OCI-LY7 (cell line): ENCODE measurements at regions not wholly inside any gene's neighbourhood (a gene's known extent, or its start where the extent isn't known, plus 50 kb on each side); places are given as distances from the start of the nearest gene placed in this dataset.

ENCODE experiments used
- BruUV-seq: library from RNA; stranded (reverse); fragments of 400-500 nt; replicated peaks from 2 replicates; lab custom pipeline; 2021; lab: Mats Ljungman, UMichigan
- CTCF ChIA-PET: fragments of 300-600 bp; sonication (Branson Sonifier 250); formaldehyde crosslinking; loops from one replicate; lab custom pipeline; 2022; ENCODE audit warnings: antibody characterized with exemption; ENCODE audit not compliant: unreplicated experiment; lab: Charles Lee
- POLR2A ChIA-PET: fragments of 300-600 bp; sonication (Branson Sonifier 250); formaldehyde crosslinking; loops from one replicate; lab custom pipeline; 2022; ENCODE audit warnings: antibody characterized with exemption; lab: Charles Lee
- DNase-seq: peaks from one replicate; pipeline ENCODE4 v3.0.0-alpha.2; 2015; ENCODE audit warnings: low spot score
- H2AFZ ChIP-seq: fragments of 200-600 bp; sonication (generic), shearing (Covaris generic); 2 replicates; pipeline ENCODE4 v1.6.1; 2014; ENCODE audit warnings: mild to moderate bottlenecking, antibody characterized with exemption, low read length, moderate library complexity
- H3K27ac ChIP-seq: fragments of 200-600 bp; sonication (generic); 2 replicates; pipeline ENCODE4 v1.5.1; 2014; ENCODE audit warnings: mixed run types, low read depth, mild to moderate bottlenecking, moderate library complexity, low read length, inconsistent platforms; ENCODE audit not compliant: poor library complexity, severe bottlenecking
- H3K36me3 ChIP-seq: fragments of 200-600 bp; sonication (generic); 2 replicates; pipeline ENCODE4 v1.6.1; 2014; ENCODE audit warnings: mild to moderate bottlenecking, antibody characterized with exemption, low read length, moderate library complexity, mixed read lengths; ENCODE audit not compliant: insufficient read depth
- H3K4me1 ChIP-seq: fragments of 200-600 bp; sonication (generic); 2 replicates; pipeline ENCODE4 v1.5.1; 2014; ENCODE audit warnings: mild to moderate bottlenecking, low read length; ENCODE audit not compliant: insufficient read depth, poor library complexity, severe bottlenecking
- H3K4me2 ChIP-seq: fragments of 200-600 bp; sonication (generic); 2 replicates; pipeline ENCODE4 v1.6.1; 2014; ENCODE audit warnings: mild to moderate bottlenecking, low read length
- H3K4me3 ChIP-seq: fragments of 200-600 bp; sonication (generic); 2 replicates; pipeline ENCODE4 v1.5.1; 2014; ENCODE audit warnings: mild to moderate bottlenecking, low read depth, low read length; ENCODE audit not compliant: poor library complexity, severe bottlenecking
- H3K79me2 ChIP-seq: fragments of 200-600 bp; sonication (generic); 2 replicates; pipeline ENCODE4 v1.6.1; 2016; ENCODE audit warnings: low read depth, mild to moderate bottlenecking, low read length, moderate library complexity, mixed read lengths; ENCODE audit not compliant: insufficient read depth
- H3K9me2 ChIP-seq: fragments of 200-600 bp; sonication (generic); 2 replicates; pipeline ENCODE4 v1.6.1; 2016; ENCODE audit warnings: mild to moderate bottlenecking, low read length, mixed read lengths; ENCODE audit not compliant: insufficient read depth
- H3K9me3 ChIP-seq: fragments of 200-600 bp; sonication (generic); 2 replicates; pipeline ENCODE4 v1.6.1; 2014; ENCODE audit warnings: mild to moderate bottlenecking, mixed run types, low read length, mixed read lengths
- H4K20me1 ChIP-seq: fragments of 200-600 bp; sonication (generic); 2 replicates; pipeline ENCODE4 v1.6.1; 2014; ENCODE audit warnings: mild to moderate bottlenecking, antibody characterized with exemption, low read length, moderate library complexity, mixed read lengths; ENCODE audit not compliant: insufficient read depth
- CTCF ChIP-seq: fragments of 200-600 bp; sonication (generic); conservative IDR thresholded peaks from 2 replicates; pipeline ENCODE4 v1.5.1; 2014; ENCODE audit warnings: mild to moderate bottlenecking, antibody characterized with exemption, low read length, moderate library complexity, mixed read lengths
- EZH2phosphoT487 ChIP-seq: fragments of 200-600 bp; sonication (generic); IDR thresholded peaks from 2 replicates; pipeline ENCODE4 v1.6.1; 2018; ENCODE audit warnings: low read depth, borderline replicate concordance, mild to moderate bottlenecking, mixed run types, antibody characterized with exemption, low read length, moderate library complexity, mixed read lengths
- intact Hi-C: fragments of 100-400 bp; cut with micrococcal nuclease; formaldehyde crosslinking; loops from one replicate; pipeline ENCODE4 v1.10.0; 2022; ENCODE audit not compliant: unreplicated experiment

GRCh38 chr4:45100956-45101818 is 374.8 kb upstream of the GNPDA2 start:
- Histone ChIP-seq H3K4me1 (no peaks in the 10 kb centered on the region), H3K9me2 (no peaks in the 10 kb centered on the region), H3K4me3 (no peak overlapping the region), H4K20me1 (no peaks in the 10 kb centered on the region), H3K36me3 (no peaks in the 10 kb centered on the region), H3K4me2 (no peak overlapping the region), H3K79me2 (no peaks in the 10 kb centered on the region), H2AFZ (no peak overlapping the region), H3K9me3 (no peaks in the 10 kb centered on the region), H3K27ac (no peak overlapping the region)
- POLR2A ChIA-PET = interaction anchor here (0.6 to 1.0 kb wide), 3 partner anchors 10 to 903 kb away, joined by 3 read pairs; no protein-coding TSS in a partner anchor
- TF ChIP-seq EZH2phosphoT487 (no peak), CTCF (no peak)
- CTCF ChIA-PET = no interaction called here
- DNase-seq = no peak
- intact Hi-C loops = no loop called here
- no TSS peak for BruUV-seq

- H3K4me3 ChIP-seq = no peak overlapping the region
- TF ChIP-seq CTCF (no peak), EZH2phosphoT487 (no peak)
- no peak for DNase-seq
- no peak overlapping the region for H2AFZ ChIP-seq
- no peaks in the 10 kb centered on the region for H3K9me2 ChIP-seq
- no peaks in the 10 kb centered on the region for H3K4me1 ChIP-seq
- no TSS peak for BruUV-seq
- intact Hi-C loops = no loop called here
- H3K79me2 ChIP-seq = no peaks in the 10 kb centered on the region
- no peak overlapping the region for H3K4me2 ChIP-seq
- POLR2A ChIA-PET = interaction anchor here (0.6 kb wide), 1 partner anchor 494 kb away, joined by 3 read pairs; no protein-coding TSS in a partner anchor
- H3K27ac ChIP-seq = no peak overlapping the region
- H3K36me3 ChIP-seq = no peaks in the 10 kb centered on the region
- H4K20me1 ChIP-seq = no peaks in the 10 kb centered on the region
- CTCF ChIA-PET = no interaction called here
- H3K9me3 ChIP-seq = no peaks in the 10 kb centered on the region
Measured at GRCh38 chr4:45099471-45099870, 373.1 kb upstream of the GNPDA2 start.

GRCh38 chr4:45094684-45095083 is 368.3 kb upstream of the GNPDA2 start:
- DNase-seq = no peak
- BruUV-seq = no TSS peak
- Histone ChIP-seq H2AFZ (no peak overlapping the region), H3K36me3 (no peaks in the 10 kb centered on the region), H3K79me2 (no peaks in the 10 kb centered on the region), H3K27ac (no peak overlapping the region), H3K9me3 (no peaks in the 10 kb centered on the region), H3K4me1 (no peaks in the 10 kb centered on the region), H3K4me2 (no peak overlapping the region), H3K9me2 (no peaks in the 10 kb centered on the region), H4K20me1 (no peaks in the 10 kb centered on the region), H3K4me3 (no peak overlapping the region)
- ChIA-PET POLR2A (no interaction called here), CTCF (no interaction called here)
- intact Hi-C loops = no loop called here
- TF ChIP-seq CTCF (no peak), EZH2phosphoT487 (no peak)
